Activated CD4-positive, alpha-beta T cell treated with anti-CD3 and anti-CD28 coated beads, Interleukin-2, Interleukin-6, amounts not matched to agents 100 ng/mL and 50 ng/mL, durations not matched to agents 16 hours and 8 hours (primary cell): ENCODE measurements at regions not wholly inside any gene's neighbourhood (a gene's known extent, or its start where the extent isn't known, plus 50 kb on each side); places are given as distances from the start of the nearest gene placed in this dataset.

Source experiments
- DNase-seq: peaks from one replicate; pipeline ENCODE4 v3.0.0-alpha.2; 2020

DNA sequence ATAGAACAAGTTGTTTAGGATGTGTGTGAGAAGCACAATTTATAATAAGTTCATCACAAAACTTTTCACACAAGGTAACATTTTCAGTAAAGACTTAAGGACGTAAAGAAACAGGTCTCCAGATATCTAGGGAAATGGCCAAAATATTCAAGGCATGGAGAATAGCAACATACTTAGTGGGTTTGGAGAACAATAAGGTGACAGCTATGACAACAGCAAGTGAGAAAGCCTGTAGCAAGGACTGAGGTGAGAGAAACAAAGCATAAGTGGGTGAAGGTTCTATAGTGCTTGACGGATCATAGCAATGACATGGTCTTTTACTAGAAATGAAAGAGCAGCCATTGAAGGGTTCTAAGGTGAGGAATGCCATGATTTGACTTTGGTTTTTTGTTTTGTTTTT is 1337.3 kb downstream of the PCDH18 start:
- no peak for DNase-seq

DNA sequence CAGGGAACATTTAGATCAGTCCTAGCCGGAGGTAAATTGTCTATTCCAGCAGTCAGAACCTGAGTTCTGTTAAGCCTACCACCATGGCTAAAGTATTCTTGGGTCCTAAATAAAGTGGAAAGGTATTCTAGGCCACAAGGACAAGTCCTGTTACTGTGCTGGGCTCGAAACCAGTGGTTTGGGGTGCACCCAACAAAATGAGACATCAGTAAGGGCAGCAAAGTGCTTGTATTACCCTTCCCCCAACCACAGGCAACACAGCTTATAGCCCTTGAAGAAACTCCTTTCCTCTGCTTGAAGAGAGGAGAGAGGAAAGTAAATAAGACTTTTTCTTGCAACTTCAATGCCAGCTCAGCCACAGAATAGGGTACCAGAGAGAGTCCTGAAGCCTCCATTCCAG is 1345.6 kb downstream of the PCDH18 start:
- no peak for DNase-seq

- no peak for DNase-seq
These were observed 1348.8 kb downstream of the PCDH18 start for GRCh38 chr4:136183513-136183912.

- DNase-seq = no peak
These were observed 1375.3 kb downstream of the PCDH18 start for GRCh38 chr4:136156947-136157346.

DNA sequence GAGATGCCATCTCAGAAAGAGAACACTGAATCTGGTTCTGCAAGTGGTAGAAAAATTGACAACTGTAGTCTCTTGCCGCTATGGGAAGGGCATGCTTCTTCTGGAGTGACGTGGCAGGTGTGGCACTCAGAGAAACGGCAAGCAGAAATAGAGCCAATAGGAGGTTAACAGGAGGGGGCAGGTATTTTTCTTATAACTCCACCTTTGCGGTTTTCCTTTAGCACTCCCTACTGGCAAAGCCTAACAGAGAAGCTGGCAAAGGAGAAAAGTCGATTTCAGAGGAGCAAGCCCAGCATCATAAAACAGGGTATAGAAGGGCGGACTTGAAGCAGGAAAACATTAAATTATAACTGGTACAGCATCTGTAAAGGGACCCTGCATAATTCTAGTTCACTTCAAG is 1382.2 kb downstream of the PCDH18 start:
- DNase-seq = no peak

GRCh38 chr4:136136601-136137000 is 1395.7 kb downstream of the PCDH18 start:
- no peak for DNase-seq

DNA sequence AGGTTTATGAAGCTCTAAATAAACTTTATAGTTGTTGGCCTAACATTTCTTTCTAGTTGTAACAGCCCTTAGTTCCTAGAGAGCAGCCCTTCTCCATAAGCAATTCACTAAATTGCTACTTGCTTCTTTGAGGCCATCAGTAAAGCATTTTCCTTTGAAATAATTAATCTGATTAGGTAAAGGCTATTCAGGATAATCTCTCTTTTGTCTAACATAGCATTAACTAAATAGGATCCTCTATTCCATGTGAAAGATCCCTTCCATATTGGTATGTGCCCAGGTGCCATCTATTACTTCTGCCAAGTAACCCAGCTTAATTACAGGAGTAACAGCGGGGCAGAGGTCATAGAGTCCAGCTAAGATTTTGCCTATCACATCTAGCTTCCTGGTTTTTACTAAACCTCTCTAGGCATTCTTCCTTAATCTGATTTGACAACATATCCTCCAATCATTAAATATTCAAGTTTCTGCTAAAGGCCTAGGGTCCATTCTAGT is 1408.0 kb downstream of the PCDH18 start:
- no peak for DNase-seq

DNA sequence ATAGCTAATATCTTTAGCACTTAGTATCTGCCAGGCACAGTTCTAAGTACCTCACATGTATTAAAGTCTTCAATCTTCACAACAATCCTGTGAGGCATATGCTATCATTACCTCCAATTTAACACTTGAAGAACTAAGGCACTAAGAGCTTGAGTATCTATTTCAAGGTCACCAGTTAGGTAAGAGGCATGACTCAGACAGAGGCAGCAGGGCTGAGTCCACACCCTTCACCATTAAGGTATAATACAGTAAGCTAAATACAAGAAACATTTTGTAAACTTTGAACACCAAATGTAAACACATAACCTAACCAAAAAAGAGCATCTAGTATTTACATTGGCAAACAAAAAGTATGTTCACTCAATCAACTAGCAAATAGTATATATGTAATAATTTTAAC is 1410.9 kb downstream of the PCDH18 start:
- DNase-seq = no peak

DNA sequence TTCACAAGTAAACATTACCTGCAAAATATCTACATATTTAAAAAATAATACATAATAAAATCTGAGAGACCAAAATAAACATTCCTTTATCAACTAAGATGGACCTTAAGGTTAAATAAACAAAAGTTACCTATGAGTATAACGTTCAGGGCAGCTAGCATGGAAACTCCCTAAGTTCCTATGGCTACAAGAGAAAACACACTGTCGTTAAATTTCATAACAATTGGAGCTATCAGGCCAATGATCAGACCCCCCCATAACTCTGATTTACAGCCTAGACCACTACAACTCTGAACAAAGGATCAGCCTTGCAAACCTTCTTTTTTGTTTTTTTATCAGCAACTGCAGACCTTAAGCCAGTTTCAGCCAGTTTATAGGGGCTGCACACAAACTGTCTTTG is 1418.4 kb downstream of the PCDH18 start:
- DNase-seq = no peak

GRCh38 chr4:136112116-136112515 is 1420.2 kb downstream of the PCDH18 start:
- DNase-seq = no peak

- DNase-seq = no peak
These were observed 1425.5 kb downstream of the PCDH18 start for GRCh38 chr4:136106753-136107152.

DNA sequence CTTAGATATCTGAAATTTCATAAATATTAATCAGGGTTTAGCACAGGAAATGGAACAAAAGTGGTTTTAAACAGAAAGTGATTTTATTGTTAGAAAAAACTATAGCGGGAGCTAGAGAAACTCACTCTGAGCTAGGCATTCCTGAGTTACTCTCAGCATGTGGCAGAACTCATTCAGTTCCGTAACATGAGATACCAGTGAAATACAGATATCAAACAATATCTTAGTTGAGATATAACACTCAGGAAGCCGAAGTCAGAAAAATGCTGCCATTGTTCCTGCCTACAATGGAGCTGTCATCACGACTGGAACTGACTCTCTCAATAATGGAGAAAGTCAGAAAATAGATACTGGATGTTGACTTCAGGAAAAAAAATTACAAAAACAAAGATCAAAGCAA is 1428.7 kb downstream of the PCDH18 start:
- DNase-seq = no peak

GRCh38 chr4:136097676-136098075 is 1434.6 kb downstream of the PCDH18 start:
- DNase-seq = no peak

GRCh38 chr4:136088211-136088867 is 1444.0 kb downstream of the PCDH18 start:
- DNase-seq = no peak

DNA sequence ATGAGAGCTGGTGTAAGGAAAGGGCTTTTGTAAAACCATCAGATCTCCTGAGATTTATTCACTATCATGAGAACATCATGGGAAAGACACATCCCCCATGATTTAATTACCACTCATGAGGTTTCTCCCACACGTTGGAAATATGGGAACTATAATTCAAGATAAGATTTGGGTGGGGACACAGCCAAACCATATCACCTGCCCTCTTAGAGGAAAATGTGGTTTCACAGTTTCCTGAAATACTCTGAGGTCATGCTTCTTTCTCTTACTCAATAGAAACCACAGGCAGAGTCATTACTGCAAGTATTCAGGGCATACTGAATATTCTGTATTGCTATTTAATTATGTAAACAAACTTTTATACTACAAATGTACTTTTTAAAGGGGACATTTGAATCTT is 1453.3 kb downstream of the PCDH18 start:
- DNase-seq = no peak

DNA sequence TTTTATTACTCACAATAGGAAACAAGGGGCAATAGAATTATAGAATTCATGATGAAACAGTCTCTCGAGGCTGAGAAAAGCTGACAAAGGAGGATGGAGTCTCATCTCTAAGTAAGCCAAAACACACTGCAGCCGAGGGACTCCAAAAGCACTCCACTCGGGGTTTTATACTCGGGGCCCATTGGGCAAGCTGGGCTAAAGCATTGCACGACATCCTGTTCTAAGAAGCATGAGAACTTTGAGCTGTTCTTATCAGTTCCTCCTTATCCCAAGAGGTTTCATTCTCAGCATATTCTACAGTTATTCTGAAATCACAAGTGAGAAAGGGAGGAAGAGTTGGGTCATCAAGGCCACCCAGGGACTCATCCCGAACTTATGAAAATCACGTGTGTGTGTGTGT is 1475.5 kb downstream of the PCDH18 start:
- no peak for DNase-seq

- DNase-seq = no peak
These were observed 1476.9 kb downstream of the PCDH18 start for GRCh38 chr4:136055360-136055759.

- no peak for DNase-seq
These were observed 1495.5 kb downstream of the PCDH18 start for GRCh38 chr4:136036744-136037143.

- DNase-seq = no peak
These were observed 1499.9 kb downstream of the PCDH18 start for GRCh38 chr4:136032391-136032790.

- no peak for DNase-seq
These were observed 1506.8 kb downstream of the PCDH18 start for GRCh38 chr4:136025540-136025939.

DNA sequence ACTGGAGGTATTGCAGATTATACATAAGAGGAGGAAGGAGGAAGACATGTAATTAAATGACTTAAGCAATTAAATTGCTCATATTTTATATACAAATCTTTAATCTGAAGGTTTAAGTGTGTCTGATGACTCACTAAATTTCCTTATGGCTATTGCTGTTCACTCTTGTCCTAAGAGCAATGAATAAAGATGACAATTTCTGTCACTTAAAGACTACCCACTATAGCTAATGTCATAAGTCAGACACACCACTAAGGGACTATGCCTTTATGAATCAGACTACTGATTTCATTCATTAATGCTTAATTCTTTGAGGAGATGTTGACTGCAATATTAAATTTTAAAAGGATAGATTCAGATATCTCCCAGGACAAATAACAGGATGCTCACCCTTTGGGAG is 1514.7 kb downstream of the PCDH18 start:
- DNase-seq = no peak

DNA sequence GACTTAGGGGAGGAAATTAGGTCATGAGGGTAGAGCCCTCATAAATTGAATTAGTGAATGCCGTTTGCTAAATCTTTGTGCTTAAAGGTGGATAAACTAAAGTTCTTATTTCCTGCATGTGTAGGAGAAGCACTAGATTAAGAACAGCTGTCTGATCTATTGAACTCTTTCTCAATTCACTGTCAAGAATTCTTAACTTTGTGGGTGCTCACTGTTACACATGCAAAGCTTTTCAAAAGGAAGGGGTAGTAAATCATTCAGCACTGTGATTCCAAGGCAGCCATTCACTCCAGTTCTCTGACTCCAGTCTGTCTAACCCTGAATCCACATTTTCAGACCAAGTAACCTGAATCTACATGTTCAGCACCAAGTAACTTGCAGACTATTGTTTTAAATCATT is 1520.1 kb downstream of the PCDH18 start:
- no peak for DNase-seq

DNA sequence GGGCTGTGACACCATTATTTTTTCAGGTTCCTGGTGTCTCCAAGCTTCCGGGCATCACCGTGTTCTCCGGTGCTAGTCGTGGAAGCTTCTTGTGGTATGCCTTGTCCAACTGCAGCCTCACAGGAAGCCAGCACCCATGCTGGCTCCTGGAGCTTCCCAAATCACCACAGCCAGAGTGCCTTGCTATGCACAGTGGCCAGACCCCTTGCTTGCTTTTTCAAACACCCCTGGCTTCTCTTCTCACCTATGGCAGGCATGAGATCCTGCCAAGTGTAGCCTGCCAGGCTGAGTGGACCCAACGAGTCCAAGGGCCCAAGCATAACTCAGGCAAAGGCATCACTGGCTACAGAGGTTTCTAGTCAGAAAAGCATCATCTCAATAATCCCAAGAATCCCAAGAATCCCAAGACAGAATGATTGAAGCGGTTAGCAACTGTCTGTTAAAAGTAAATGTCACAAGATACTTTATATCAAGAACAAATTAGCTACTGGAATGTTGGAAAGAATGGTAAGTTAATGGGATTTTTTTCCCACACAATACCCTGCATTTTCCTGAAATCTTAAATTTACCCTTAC is 1522.9 kb downstream of the PCDH18 start:
- no peak for DNase-seq

GRCh38 chr4:136007991-136008390 is 1524.3 kb downstream of the PCDH18 start:
- no peak for DNase-seq

- no peak for DNase-seq
These were observed 1530.0 kb downstream of the PCDH18 start for GRCh38 chr4:136002316-136002715.
